ENCODE measurements at regions not wholly inside any gene's neighbourhood (a gene's known extent, or its start where the extent isn't known, plus 50 kb on each side); places are given as distances from the start of the nearest gene placed in this dataset.

DNA sequence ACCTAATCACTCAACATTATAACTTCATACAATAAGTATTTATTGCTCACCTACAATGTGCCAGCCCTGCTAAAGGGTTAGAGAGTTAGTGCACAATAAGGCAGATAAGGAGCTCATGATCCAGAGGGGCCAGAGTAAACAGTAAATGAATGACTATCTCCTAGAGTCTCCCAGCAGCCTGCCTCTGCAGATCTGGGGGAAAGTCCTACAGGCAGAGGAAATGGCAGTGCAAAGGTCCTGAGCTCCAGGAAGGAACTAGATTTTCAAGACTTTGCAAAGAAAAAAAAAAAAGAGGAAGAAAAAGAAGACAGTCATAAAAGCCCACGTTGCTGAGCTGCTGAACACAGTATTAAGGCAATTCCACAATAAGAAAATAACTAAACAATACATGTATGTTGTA is 160.1 kb downstream of the SIM1 start:
- TF ChIP-seq, protein P1, sequence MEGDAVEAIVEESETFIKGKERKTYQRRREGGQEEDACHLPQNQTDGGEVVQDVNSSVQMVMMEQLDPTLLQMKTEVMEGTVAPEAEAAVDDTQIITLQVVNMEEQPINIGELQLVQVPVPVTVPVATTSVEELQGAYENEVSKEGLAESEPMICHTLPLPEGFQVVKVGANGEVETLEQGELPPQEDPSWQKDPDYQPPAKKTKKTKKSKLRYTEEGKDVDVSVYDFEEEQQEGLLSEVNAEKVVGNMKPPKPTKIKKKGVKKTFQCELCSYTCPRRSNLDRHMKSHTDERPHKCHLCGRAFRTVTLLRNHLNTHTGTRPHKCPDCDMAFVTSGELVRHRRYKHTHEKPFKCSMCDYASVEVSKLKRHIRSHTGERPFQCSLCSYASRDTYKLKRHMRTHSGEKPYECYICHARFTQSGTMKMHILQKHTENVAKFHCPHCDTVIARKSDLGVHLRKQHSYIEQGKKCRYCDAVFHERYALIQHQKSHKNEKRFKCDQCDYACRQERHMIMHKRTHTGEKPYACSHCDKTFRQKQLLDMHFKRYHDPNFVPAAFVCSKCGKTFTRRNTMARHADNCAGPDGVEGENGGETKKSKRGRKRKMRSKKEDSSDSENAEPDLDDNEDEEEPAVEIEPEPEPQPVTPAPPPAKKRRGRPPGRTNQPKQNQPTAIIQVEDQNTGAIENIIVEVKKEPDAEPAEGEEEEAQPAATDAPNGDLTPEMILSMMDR (IDR thresholded peaks at IDR 0.05): no peak
- no peak for TF ChIP-seq POLR2A (IDR thresholded peaks at IDR 0.05)

Measured in ovary (tissue), 3 donors.